ENCODE measurements at regions not wholly inside any gene's neighbourhood (a gene's known extent, or its start where the extent isn't known, plus 50 kb on each side); places are given as distances from the start of the nearest gene placed in this dataset.

DNA sequence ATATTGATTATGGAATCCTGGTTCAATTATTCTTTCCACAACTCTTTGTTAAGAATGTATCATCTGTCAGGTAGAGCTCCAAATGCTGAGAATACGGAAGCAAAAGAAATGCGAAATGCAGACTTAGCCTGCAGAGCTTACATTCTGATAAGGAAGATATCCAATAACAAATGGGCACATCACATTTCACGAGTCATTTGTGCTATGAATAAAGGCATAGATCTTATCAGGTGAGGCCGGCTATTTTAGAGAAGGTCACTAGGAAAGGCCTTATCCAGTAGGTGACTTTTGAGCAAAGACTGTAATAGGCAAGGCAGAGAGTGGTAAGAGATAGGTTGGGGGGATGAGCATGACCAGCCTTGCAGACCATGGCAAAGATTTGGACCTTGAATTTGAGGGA lies 174.3 kb upstream of the SERPINE2 start:
- no peak for DNase-seq (ENCODE audit: extremely low read depth, low read depth)

DNA sequence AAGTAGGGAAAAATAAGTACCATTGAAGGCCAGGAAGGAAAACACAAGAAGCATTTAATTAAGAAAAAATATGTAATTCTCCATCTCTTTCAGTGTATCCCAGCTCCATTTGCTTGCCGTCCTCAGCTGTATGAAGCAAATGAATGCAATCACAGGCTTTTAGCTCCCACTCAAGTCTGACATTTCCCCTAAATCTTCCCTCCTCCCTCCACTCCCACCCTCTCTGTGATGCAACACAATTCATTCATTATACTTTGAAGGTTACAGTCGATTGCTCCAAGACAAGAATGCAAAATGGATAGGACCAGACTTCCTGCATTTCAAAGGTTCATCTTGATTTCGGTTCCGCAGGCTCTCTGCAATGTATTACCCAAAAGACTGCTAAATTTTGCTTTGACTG lies 172.7 kb upstream of the SERPINE2 start:
- no peak for DNase-seq (ENCODE audit: extremely low read depth, low read depth)

DNA sequence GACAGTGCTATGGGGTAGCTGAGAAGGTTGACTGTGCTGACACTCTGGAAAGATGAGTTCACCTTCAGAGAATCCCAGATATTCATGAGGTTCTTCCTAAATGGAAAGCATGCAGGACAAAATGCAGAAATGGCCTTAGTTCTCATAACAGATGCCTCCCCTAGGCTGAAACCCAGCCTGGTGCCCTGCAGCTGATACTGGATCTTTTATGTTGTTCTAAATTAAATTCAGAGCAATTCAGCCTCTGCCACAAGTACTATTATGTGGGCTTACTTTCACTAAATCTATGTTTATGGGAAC lies 172.0 kb upstream of the SERPINE2 start:
- DNase-seq (ENCODE audit: extremely low read depth, low read depth): no peak

DNA sequence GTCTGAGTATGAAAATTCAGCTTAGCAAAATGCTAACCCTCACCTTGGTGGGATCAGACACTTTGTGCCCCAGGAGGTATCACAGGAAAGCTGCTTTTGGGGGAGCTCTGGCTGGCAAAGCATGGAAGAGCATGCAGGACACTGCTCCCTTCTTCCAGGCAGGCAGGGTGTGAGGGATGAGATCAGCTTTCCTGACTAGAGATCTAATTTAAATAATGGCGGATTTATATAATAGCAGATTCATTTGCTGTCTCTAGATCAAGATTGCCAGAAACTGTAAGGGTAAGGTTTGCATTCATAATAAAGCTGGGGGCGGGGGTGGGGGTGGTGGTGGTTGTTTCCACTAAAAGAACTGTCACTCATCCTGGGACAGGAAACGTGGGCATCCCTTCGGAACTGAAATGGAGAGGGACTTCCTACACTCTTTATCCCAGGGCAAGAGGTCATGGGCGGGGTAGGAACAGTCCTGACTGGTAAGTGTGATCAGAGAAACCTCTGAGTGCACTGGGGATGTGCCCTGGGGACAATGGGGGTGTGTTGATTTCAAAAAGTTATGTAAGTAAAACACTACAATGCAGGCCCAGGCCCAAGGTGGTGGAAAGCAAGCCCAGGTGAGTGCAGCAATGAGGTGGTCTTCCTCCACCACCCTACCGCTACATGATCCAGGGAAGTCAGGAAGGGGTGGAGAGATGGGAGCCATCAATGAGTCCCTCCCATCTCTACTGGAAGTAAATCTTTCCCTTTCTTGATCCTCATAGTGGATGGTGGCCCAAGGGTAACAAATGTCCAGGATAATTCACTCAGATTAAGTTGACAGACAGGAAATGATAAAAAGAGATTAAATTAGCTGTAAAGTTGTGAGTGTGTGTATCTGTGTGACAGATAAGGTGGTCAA lies 171.4 kb upstream of the SERPINE2 start:
- no peak for DNase-seq (ENCODE audit: extremely low read depth, low read depth)

DNA sequence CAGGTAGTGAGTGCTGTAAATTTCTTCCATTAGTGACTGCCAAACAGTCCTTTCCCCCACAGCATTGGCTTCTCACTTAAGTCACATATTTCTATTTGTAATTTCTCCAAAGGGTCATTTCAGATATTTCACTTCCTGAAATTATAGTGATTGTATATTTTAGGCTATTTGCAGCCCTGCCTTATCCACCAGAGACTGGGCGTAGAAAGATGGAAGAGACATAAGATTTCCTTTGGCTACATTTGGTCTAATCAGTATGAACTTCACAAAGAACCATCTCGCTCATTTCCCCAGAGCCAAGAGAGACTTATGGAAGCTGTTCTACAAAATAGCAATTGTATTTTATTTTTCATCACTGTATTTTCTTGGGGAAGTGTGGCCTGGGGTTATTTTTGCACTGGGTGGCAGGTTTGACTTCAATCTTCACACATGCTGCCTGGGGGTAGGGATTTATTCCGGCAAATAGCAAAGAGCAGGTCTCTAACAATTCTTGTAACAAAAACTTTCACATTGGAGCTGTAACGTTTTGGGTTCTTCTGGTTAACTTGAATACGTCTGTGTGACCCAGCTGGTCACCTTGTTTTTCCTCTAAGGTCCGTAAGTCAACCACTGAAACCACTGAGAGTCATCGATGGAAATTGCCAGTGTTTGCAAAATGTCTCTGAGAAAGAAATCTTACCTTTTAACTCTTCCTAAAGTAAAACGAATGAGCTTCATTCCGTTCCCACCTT lies 170.6 kb upstream of the SERPINE2 start:
- no peak for DNase-seq (ENCODE audit: extremely low read depth, low read depth)

DNA sequence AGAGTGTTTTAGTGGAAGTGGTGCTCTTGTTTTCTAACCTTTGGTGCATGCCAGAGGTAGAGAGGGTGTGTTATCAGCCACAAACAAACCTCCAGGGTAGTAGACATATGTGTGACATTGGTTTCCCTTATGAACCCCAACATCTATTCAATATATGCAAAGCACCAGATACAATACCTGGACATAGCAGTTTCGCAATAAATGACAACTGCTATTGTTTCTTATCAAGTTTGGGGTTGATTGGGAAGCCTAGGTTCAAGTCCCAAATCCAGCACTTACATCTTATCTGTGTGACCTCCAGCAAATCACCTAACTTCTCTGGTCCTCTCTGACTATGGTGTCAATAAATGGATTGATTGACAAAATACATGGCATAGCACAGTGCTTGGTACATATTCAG lies 169.4 kb upstream of the SERPINE2 start:
- DNase-seq (ENCODE audit: extremely low read depth, low read depth): no peak

DNA sequence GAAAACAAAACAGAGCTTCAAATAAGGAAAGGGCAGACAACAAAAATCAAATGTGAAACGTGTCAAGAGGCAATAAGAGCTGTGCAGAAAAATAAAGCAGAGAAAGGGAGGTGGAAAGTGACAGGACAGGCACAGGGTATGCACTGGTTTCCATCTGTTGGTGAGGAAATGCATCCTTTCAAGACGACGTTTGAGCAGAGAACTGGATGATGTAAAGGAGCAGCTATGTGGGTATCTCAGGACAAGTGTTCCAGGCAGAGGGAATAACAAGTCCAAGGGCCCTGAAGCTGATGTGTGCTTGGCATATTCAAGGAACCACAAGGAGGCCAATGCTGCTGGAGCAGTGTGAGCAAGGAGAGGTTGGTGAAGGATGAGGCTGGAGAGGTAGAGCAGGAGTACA lies 168.9 kb upstream of the SERPINE2 start:
- no peak for DNase-seq (ENCODE audit: extremely low read depth, low read depth)

DNA sequence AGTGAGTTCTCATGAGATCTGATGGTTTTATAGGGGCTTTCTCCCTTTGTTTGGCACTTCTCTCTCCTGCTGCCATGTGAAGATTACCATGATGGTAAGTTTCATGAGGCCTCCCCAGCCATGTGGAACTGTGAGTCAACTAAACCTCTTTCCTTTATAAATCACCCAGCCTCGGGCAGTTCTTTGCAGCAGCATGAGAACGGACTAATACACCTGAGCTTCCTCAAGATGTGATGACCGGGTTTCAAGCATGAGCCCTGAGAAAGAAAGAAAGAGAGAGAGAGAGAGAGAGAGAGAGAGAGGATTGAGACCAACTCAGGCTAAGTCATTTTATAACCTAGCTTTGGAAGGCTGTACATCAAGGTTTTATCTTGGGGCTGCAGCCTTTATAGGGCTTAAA lies 167.7 kb upstream of the SERPINE2 start:
- DNase-seq (ENCODE audit: extremely low read depth, low read depth): no peak

DNA sequence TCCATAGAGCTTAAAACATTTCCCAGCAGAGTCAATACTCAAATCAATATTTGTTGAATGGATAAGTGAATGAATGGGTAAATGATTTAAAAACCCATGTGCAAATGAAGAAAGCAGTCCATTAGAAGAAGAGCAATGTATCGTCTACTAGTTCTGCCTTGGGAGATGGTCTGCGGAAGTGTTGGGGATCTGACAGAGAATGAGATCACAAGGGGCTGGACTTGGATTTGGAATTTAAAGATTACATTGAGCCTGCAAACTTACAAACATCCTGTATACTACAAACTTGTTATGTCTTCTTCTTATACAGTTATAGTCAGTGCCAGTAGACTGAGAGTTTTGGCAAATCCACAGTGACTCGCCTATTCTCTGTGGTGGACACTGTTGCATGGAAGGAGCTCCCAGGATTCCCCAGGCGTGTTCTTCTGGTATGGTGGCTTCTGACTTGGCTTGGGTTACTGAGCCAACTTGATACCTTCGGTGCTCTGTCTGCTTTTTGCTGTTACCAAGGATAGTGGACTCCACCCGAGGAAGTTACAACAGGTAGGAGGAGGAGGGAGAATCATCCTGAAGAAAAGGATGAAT lies 163.3 kb upstream of the SERPINE2 start:
- DNase-seq (ENCODE audit: extremely low read depth, low read depth): no peak

DNA sequence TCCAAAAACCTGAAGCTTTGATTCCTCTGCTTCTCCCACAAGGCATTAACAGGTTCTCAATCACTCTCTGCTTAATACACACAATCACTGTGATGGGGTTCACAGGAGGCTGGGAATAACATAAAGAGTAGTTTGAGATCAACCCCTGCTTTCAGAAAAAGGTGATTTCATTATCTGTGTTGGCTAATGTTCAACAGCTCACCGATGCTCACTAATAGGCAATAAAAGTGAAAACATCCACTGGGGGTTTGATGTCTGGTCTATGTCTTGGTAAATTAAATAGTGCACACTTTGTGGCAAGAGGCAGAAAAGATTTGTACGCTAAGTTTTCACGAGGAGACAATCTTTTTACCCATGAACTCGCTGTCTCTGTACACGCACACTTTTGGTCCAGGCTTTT lies 159.3 kb upstream of the SERPINE2 start:
- no peak for DNase-seq (ENCODE audit: extremely low read depth, low read depth)

DNA sequence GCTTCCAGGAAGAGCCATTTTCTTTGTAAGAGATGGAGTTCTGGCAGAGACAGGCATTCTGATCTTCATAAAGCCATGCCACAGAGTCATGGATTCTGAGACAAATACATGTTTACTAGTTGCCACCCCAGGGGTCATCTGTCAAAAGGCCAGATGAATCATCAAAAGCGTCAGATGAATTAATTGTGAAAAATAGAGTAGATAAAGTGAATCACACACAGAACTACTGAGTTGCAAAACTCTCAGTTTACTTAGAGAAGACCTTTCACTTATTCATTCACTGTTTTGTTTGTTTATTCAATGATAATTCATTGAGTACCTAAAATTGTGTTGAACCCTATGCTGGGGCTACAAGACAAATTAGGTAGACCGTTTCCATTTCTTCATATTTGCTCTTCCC lies 157.7 kb upstream of the SERPINE2 start:
- DNase-seq (ENCODE audit: extremely low read depth, low read depth): peak; percentile 78

DNA sequence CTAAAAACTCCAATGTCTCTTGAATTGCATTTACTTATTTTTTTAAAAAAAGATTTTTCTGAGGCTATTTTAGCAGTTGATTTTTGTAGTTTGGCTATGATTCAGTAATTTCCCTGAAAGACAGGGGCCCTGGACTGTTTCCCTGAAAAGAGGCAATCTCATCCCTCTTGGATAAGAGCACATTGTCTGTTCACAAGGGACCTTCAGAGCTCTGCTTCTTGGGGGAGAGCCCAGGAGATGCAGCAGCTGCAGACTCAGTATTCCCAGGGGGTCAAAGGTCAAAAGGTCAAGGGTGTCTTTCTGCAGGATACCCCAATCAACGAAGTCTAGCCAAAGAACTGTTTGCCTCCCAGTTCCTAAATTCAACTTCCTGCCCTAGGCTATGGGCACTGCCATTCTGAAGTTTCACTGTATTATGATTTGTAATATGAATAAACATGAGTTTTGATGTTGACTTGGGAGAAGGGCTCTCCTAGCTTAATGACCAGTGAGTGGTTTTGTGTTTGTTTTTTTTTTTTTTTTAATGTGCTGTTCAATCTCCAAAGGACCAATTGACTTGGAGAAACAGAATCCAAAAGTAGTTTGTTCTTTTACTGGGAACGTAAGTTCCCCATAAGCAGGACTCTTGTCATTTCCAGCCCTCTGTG lies 157.0 kb upstream of the SERPINE2 start:
- no peak for DNase-seq (ENCODE audit: extremely low read depth, low read depth)

DNA sequence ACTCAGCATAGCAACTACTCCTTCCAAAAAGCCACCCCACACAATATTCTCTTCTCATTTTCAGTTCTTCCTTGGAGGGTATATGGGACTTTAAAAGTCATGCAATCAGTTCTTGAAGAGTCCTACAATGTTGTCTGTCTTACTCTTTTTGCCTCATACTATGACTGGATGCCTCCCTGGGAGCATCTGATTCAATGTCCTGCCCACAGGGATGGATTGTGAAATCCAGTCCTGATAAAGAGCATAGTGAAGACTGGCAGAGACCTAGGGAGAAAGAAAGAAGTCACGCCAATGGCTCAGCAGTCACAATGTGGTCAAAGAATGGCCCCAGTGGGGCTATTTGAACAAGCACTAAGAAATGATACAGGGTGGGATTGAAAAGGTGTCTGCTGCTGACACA lies 155.1 kb upstream of the SERPINE2 start:
- DNase-seq (ENCODE audit: extremely low read depth, low read depth): no peak

DNA sequence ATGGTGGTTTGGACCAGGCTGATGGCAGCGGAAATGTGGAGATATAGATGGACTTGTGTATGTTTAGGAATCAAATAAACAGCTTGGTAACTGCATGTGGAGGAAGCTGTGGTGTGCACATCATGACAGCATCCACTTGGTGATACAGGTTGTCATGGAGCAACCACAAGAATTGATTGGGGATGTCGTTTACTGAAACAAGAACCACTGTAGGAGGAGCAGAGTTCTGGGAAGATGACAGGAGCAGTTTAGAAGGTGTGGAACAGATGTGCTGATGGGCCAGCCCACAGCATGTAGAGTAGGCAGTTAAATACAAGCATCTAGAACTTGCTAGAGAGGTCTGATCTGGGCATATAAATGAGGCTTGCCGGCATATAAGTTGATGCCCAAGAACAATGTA lies 152.4 kb upstream of the SERPINE2 start:
- DNase-seq (ENCODE audit: extremely low read depth, low read depth): no peak

DNA sequence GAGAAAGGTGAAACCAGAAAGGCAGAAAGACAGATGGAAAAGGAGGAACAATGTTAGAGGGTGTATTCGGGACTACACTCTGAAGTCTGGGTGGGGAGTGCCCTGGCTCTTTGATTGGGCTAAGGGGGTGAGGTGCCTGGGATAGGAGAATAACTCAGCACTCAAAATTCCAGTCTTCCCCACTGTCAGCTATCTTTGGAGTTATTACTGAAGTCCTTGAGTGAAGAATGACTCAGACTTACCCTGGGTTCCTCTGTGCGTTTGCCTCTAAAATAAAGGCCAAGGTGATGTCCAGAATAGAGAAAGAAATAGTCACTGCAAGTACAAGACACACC lies 151.8 kb upstream of the SERPINE2 start:
- DNase-seq (ENCODE audit: extremely low read depth, low read depth): no peak

DNA sequence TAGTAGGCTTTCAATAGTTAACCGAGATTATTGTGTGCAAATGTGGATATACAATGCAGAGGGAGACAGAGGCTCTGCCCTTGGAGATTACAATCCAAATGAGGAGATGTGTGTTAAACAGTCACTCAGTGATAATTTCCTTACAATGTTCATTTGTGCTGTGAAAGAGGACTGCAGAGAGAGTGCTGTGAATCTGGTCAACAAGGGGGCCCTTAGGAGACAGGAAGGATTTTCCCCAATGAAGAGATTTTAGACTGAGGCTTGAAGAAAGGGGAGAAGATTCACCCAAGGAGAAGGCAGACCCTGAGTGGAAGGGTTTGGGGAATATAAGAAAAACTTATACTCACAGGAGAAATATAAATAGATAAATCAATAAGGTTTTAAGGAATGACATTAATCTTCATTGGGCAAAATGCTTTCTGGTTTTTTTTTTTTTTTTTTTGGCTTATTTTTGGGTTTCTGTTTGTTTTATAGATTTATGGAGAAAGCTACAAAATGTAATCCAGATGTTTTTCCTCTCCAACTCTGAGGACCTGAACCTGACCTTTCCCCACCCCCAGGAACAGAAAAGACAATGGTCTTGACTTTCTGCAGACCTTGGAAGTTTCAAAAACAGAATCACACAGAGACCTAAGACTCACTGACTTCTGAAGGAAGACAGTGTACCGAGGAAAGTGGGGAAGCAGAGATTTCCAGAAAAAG lies 151.3 kb upstream of the SERPINE2 start:
- DNase-seq (ENCODE audit: extremely low read depth, low read depth): no peak

DNA sequence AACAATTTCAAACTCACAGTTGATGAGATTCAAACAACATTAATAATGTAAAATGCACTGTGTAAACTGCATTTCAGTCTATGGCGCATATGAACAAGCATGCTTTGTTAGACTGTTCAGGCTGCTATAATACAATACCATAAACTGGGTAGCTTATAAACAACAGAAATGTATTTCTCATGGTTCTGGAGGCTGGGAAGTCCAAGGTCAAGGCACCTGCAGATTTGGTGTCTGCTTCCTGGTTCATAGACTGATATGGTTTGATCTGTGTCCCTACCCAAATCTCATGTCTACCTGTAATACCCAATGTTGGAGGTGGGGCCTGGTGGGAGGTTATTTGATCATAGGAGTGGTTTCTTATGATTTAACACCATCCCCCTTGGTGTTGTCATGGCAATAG lies 148.1 kb upstream of the SERPINE2 start:
- no peak for DNase-seq (ENCODE audit: extremely low read depth, low read depth)

DNA sequence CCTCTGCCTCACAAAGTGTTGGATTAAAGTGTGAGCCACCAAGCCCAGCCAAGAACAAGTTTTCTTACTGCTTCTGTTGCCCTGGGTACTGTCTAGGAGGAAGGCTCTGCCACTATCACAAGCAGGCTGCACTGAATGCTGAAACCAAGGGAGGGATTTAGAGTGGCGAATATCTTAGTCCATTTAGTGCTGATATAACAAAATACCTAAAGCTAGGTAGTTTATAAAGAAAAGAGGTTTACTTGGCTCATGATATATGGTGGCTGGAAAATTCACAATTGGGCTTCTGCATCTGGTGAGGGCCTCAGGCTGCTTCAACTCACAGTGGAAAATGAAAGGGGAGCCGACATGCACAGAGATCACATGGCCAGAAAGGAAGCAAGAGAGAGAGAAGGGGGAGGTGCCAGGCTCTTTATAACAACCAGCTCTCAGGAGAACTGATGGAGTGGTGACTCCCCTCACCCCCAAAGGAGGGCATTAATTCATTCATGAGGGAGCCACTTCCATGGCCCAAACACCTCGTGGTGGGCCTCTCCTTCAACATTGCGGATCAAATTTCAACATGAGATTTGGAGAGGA lies 146.0 kb upstream of the SERPINE2 start:
- no peak for DNase-seq (ENCODE audit: extremely low read depth, low read depth)

DNA sequence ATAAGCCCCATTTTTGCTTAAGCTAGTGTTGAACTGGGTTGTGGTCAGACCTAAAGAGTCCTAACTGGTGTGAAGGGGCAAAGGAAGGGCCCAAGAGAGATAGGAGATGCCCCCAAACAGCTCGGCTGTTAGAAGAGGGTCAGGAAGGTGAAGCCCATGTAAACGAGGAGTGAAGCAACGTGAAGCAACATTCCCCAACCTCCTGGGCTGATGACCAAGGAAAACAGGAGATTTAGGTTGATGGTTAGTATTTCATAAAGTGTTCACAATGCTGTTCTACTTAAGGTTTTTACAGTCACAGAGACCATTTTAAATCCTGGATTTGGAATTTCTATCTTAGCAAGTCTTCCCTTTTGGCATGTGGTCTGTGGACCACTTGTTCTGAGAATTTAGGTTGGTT lies 144.0 kb upstream of the SERPINE2 start:
- DNase-seq (ENCODE audit: extremely low read depth, low read depth): no peak

DNA sequence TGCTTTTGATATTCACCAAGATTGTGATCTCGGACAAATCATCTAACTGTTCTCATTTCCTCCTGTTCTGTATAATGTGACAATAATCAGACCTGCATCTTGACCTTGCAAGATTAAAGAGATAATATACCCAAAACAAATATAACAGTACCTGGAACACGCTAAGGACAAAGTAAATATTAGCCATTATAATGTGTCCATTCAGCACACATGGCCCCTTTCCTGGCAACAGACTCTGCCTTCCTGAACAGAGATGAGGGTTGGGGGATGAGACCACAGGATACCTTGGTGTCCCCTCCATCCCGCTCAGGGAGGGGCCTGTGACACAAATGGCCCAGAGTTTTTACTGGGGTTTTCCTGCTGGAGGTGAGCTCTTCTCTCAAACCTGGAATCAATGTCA lies 143.4 kb upstream of the SERPINE2 start:
- DNase-seq (ENCODE audit: extremely low read depth, low read depth): no peak
